IPS-NIHi7 (cell line): ENCODE measurements at regions not wholly inside any gene's neighbourhood (a gene's known extent, or its start where the extent isn't known, plus 50 kb on each side); places are given as distances from the start of the nearest gene placed in this dataset.

Source experiments
- DNase-seq: peaks from one replicate; pipeline ENCODE4 v3.0.0; 2012; ENCODE audit warnings: mixed read lengths; ENCODE audit errors: extremely low spot score

DNA sequence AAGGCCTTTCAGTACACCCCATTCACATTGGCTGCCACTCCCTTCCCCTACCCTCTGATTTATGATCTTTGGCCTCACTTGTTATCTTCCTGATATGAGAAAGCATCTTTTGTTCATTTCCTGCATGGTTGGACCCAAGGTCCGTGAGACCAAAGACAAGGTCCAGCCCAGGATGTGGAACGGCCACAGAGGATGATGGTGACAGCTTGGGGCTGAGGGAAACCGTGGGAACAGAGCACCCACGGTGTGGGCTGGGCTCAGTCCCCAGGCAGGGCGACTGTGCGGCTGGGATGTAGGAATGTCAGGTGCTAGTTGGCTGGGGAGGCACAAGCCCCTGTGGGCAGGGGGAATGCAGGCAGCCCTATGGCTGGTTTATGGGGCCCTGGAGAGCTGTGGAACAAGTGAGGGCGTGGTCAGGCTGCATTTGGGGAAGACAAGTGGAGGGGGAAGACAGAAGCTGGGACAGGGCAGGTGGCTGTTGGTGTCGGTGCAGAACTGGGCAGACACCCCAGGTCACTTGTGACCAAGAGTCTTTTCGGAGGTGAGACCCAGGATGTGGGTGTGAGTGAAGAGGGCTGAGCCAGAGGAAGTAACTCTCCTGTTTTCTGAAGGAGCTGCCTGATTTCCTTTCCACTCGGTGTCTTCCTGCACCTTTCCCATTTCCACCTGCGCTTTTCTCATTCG is 51.7 kb upstream of the IGFBP3 start:
- no peak for DNase-seq

DNA sequence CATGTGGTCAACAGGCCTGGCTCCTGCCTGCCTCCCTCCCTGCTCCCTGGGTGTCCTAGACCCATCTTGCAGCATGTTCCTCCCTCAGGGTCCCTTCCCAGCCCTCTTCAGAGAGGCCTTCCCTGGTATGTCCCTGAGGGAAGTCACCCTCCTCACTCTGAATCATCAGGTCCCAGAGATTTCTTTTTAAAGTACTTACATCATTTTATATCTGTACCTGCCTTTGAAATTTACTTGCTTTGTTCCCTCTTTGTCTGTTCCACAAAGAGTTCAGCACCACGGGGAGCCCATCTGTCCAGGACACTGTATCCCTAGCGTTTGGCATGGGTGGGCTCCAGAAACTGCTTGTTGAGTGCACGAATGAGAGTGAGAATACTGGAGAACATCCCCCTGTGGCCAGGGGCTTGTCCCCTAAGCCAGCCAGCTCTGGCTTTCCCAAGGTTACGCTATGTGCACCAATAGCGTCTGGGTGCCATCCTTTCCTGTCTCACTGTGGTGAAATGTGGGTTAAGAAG is 50.6 kb upstream of the IGFBP3 start:
- DNase-seq = no peak

DNA sequence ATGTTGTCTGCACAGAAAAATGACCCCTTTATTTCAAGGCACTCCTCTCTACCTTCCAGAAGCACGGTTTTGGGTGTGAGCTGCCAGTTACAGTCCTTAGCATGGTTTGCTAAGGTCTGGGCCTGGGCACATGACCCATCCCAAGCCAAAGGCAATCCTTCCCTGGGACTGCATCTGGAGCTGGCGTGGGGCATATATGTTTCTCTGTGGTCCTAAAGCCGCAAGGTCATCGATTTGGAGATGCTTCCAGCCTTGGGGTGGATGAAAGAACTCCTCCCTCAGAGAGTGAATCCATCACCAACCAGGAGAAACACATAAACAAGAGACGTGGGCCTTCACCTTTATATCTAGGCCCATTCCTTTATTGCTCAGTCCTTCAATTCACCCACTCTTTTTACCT is 50.1 kb upstream of the IGFBP3 start:
- no peak for DNase-seq
